Activated T-cell treated with anti-CD3 and anti-CD28 coated beads, Interleukin-2, amount 50 U/mL, for 24 hours (primary cell): ENCODE measurements at regions not wholly inside any gene's neighbourhood (a gene's known extent, or its start where the extent isn't known, plus 50 kb on each side); places are given as distances from the start of the nearest gene placed in this dataset.

Experiments used
- DNase-seq: peaks from one replicate; pipeline ENCODE4 v3.0.0-alpha.2; 2020
- H3K27ac Mint-ChIP-seq: 2 replicates; pipeline ENCODE4 v1.8.0; 2020; ENCODE audit warnings: mild to moderate bottlenecking, mixed read lengths
- H3K27me3 Mint-ChIP-seq: 2 replicates; pipeline ENCODE4 v1.8.0; 2020; ENCODE audit warnings: mixed read lengths
- H3K36me3 Mint-ChIP-seq: 2 replicates; pipeline ENCODE4 v1.8.0; 2020; ENCODE audit warnings: low read depth, mixed read lengths
- H3K4me1 Mint-ChIP-seq: 2 replicates; pipeline ENCODE4 v1.8.0; 2020; ENCODE audit warnings: low read depth, mixed read lengths
- H3K4me3 Mint-ChIP-seq: 2 replicates; pipeline ENCODE4 v1.8.0; 2020; ENCODE audit warnings: mild to moderate bottlenecking, moderate library complexity, mixed read lengths
- H3K9me3 Mint-ChIP-seq: 2 replicates; pipeline ENCODE4 v1.8.0; 2020; ENCODE audit warnings: mixed read lengths

GRCh38 chr14:62056789-62057188 is 294.6 kb downstream of the SNAPC1 start:
- Mint-ChIP-seq H3K9me3 (no peaks in the 10 kb centered on the region), H3K27me3 (peaks cover 4% of the 10 kb centered on the region), H3K4me3 (no peak overlapping the region), H3K4me1 (no peaks in the 10 kb centered on the region), H3K36me3 (no peaks in the 10 kb centered on the region), H3K27ac (no peak overlapping the region)
- DNase-seq, result no peak

- Mint-ChIP-seq H3K9me3 (no peaks in the 10 kb centered on the region), H3K27me3 (peaks cover 12% of the 10 kb centered on the region), H3K4me3 (no peak overlapping the region), H3K4me1 (no peaks in the 10 kb centered on the region), H3K27ac (no peak overlapping the region), H3K36me3 (no peaks in the 10 kb centered on the region)
- DNase-seq, result no peak
Measured at GRCh38 chr14:62062645-62063044, 300.4 kb downstream of the SNAPC1 start.

DNA sequence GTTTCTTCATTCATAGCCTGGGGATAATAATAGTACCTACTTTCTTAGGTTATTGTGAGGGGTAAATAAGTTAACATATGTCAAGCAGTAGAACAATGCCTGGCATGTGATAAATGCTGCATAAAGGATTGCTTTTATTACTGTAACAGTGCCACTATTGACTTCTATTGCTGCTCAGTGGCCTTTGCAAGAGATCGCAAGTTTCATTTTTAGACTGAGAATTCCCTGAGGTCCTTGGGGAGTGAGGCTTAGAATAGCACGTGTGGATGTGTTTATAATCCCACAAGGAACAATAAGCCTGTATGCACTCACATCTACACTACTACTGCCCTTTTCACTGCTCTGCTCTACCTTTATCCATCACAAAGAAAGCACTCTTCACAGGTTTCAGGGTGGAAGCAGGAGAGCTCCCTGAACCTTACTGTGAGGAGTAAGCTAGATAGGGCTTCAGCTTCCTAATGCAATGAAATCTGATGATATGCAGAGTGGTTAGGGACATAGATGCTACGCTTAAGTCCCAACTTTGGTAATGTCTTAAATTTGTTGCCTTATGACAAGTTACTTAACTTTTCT is 302.6 kb downstream of the SNAPC1 start:
- H3K9me3 Mint-ChIP-seq, result no peaks in the 10 kb centered on the region
- H3K27ac Mint-ChIP-seq, result no peak overlapping the region
- no peaks in the 10 kb centered on the region for H3K4me1 Mint-ChIP-seq
- no peak overlapping the region for H3K4me3 Mint-ChIP-seq
- DNase-seq, result no peak
- peaks cover 8% of the 10 kb centered on the region for H3K27me3 Mint-ChIP-seq
- no peaks in the 10 kb centered on the region for H3K36me3 Mint-ChIP-seq

- no peaks in the 10 kb centered on the region for H3K9me3 Mint-ChIP-seq
- H3K27me3 Mint-ChIP-seq, result peaks cover 8% of the 10 kb centered on the region
- no peak overlapping the region for H3K27ac Mint-ChIP-seq
- no peak overlapping the region for H3K4me3 Mint-ChIP-seq
- no peaks in the 10 kb centered on the region for H3K36me3 Mint-ChIP-seq
- no peak for DNase-seq
- H3K4me1 Mint-ChIP-seq, result no peaks in the 10 kb centered on the region
Measured at GRCh38 chr14:62066304-62066703, 304.1 kb downstream of the SNAPC1 start.

- Mint-ChIP-seq H3K27ac (no peak overlapping the region), H3K36me3 (no peaks in the 10 kb centered on the region), H3K27me3 (no peaks in the 10 kb centered on the region), H3K4me3 (no peak overlapping the region), H3K9me3 (no peaks in the 10 kb centered on the region), H3K4me1 (no peaks in the 10 kb centered on the region)
- DNase-seq, result no peak
Measured at GRCh38 chr14:62071039-62071438, 308.8 kb downstream of the SNAPC1 start.

GRCh38 chr14:62076368-62076767 is 314.1 kb downstream of the SNAPC1 start:
- Mint-ChIP-seq H3K27ac (no peak overlapping the region), H3K36me3 (no peaks in the 10 kb centered on the region), H3K27me3 (no peaks in the 10 kb centered on the region), H3K9me3 (no peaks in the 10 kb centered on the region), H3K4me3 (no peak overlapping the region), H3K4me1 (peaks cover 22% of the 10 kb centered on the region)
- no peak for DNase-seq

DNA sequence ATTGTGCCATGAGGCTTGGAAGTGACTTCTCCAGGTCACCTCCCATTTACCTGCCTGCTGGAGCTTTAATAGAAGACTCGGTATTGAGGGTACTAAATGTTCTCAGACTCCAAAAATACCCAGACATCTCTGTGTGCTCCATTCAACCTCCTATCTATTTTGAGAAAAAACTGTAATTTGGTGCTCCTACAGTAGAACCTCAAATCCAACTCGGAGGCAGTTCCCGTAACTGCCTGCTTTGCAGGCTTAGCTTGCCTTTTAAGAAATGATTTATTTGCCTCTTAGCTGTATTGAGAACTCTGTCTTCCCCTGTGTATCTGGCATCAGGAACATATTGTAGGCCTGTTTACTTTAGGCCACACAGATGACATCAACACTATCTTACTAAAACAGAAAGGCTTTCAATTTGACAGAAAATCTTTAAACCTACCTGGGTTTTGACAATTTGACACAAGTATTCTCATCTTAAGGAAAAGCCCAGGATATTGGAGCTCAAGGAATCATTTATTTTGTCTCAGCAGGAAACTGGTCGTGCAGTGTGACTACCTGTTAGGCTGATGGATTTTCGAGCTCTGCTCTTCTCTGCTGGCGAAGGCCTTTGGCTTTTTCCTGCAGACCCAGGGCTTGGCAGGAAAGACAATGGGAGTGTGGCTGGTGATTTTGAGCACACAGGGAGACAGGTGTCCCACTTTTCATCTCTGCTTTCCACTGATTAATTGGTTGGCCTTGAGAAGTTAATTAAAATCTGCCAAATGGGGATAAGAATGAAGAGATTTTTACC is 314.8 kb downstream of the SNAPC1 start:
- Mint-ChIP-seq H3K4me1 (peaks cover 27% of the 10 kb centered on the region), H3K4me3 (no peak overlapping the region), H3K9me3 (no peaks in the 10 kb centered on the region), H3K27ac (peak overlapping the region; percentile 12), H3K27me3 (no peaks in the 10 kb centered on the region), H3K36me3 (no peaks in the 10 kb centered on the region)
- DNase-seq, result no peak

GRCh38 chr14:62077676-62078261 is 315.5 kb downstream of the SNAPC1 start:
- Mint-ChIP-seq H3K36me3 (no peaks in the 10 kb centered on the region), H3K27ac (no peak overlapping the region), H3K4me3 (no peak overlapping the region), H3K4me1 (peaks cover 28% of the 10 kb centered on the region), H3K9me3 (no peaks in the 10 kb centered on the region), H3K27me3 (no peaks in the 10 kb centered on the region)
- no peak for DNase-seq

DNA sequence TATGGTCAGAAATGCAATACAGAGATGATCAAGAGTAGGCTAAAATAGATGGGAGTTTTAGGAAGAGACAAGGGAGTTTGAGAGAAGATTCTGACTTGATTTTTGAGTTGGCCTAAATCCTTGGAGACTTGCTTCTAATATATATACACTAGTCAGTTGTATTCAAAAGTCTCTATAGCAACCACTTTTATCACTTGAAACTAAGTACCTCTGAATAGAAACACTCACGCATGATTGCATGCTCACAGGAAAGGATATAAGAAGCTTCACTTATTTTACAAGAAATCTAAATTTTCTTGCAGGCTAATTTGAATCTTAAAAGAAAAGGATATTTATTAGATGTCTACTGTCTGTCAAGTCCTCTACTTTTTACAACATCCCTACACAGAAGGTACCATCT is 316.8 kb downstream of the SNAPC1 start:
- Mint-ChIP-seq H3K9me3 (no peaks in the 10 kb centered on the region), H3K27me3 (peaks cover 3% of the 10 kb centered on the region), H3K4me3 (no peak overlapping the region), H3K36me3 (no peaks in the 10 kb centered on the region), H3K4me1 (peaks cover 28% of the 10 kb centered on the region), H3K27ac (no peak overlapping the region)
- no peak for DNase-seq

DNA sequence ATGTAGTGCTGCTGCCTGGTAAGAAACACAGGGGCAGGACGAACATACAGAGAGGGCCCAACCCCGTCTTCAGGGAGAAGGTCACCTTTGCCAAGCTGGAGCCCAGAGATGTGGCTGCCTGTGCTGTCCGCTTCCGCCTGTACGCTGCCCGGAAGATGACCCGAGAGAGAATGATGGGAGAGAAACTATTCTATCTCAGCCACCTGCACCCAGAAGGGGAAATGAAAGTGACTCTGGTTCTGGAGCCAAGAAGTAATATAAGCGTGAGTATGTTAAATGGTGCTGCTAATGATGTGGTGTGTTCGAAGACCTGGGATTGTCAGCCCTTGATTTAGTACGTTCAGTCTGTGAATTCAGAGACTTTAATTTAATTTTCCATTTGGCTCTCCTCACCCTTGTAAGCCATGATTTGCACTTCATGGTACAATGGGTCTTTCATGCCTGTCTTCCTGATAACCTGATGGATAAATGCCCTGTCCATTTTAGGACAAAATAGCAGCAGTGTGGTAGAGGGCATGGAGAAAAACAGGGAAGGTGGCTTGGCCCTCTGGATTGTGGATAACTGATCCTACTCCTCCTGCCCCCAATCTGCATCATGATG is 318.9 kb downstream of the SNAPC1 start:
- DNase-seq, result no peak
- H3K9me3 Mint-ChIP-seq, result no peaks in the 10 kb centered on the region
- no peak overlapping the region for H3K27ac Mint-ChIP-seq
- H3K4me3 Mint-ChIP-seq, result no peak overlapping the region
- H3K36me3 Mint-ChIP-seq, result no peaks in the 10 kb centered on the region
- peaks cover 3% of the 10 kb centered on the region for H3K27me3 Mint-ChIP-seq
- H3K4me1 Mint-ChIP-seq, result peaks cover 28% of the 10 kb centered on the region

DNA sequence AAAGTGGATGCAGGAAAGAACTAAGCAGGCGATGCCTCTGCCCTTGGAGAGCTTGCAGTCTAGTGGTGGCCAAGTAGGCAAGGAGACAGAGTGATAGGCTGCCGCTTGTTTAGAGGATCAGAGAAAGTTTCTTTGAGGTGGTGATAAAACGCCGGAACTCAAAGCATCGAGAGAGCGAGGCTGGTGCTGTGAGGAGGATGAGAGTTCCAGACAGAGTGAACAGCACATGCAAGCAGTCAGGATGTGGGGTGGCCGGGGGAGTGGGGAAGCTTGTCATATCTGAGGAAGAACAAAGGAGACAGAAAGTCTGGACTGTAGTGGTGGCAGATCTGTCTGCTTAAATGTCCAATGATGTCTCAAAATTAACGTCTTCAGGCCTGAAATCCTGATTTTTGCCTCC is 319.7 kb downstream of the SNAPC1 start:
- Mint-ChIP-seq H3K9me3 (no peaks in the 10 kb centered on the region), H3K4me3 (no peak overlapping the region), H3K36me3 (no peaks in the 10 kb centered on the region), H3K27me3 (peaks cover 3% of the 10 kb centered on the region), H3K27ac (no peak overlapping the region), H3K4me1 (peaks cover 23% of the 10 kb centered on the region)
- DNase-seq, result no peak

DNA sequence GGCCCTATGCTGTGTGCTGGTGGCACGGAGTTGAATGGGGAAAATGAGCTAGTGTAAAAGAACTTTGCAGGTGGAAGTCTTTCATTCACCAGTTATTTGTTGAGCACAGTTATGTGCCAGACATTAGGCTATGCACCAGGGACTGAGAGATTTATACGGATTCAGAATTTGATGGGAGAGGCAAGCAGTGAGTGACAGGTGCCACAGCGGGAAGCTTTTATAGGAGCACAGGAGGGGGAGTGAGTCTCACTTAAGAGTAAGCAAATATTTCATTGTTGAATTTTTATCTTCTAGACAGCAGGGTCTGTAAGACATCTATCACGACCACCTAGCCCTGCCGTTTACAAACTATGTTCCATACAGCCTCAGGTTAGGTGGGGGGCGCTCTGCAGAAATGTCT is 320.6 kb downstream of the SNAPC1 start:
- no peaks in the 10 kb centered on the region for H3K9me3 Mint-ChIP-seq
- H3K27ac Mint-ChIP-seq, result no peak overlapping the region
- H3K4me3 Mint-ChIP-seq, result no peak overlapping the region
- peaks cover 3% of the 10 kb centered on the region for H3K27me3 Mint-ChIP-seq
- peaks cover 15% of the 10 kb centered on the region for H3K4me1 Mint-ChIP-seq
- H3K36me3 Mint-ChIP-seq, result no peaks in the 10 kb centered on the region
- no peak for DNase-seq

DNA sequence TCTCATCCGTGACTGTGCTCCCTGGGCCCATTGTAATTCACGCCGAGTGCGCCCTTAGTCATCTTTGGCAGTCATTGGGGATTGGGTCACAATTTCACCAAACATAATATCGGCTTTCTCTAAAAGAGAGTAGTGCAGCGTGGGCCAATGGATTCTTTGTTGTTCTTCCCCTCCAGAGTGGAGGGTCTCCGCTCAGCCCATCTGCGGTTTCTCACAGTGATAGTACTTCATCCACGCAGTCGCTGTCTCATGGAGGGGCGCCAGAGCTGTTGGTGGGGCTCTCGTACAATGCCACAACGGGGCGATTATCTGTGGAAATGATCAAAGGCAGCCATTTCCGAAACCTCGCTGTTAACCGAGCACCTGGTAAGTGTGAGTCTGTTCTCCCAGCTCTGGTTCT is 321.8 kb downstream of the SNAPC1 start:
- Mint-ChIP-seq H3K27ac (no peak overlapping the region), H3K36me3 (no peaks in the 10 kb centered on the region), H3K27me3 (peaks cover 3% of the 10 kb centered on the region), H3K9me3 (no peaks in the 10 kb centered on the region), H3K4me1 (peaks cover 6% of the 10 kb centered on the region), H3K4me3 (no peak overlapping the region)
- DNase-seq, result no peak

DNA sequence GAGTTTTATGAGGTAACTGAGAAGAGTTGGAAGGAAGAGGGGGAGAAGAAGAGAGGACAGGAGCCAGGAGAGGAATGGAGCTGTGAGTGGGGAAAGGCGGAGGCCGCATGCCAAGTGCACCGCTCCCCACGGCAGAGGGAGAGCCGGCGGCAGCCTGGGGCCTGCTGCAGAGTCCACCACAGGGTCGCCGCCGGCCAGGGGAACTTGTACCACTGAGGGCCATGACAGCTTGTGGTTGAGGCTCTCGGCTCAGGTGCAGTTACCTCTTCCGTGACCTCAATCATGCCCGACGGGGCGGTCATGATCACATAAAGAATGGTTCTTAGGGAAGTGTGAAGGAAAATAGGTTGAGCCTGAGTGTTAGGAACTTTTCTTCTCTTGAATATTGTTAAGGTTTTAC is 325.0 kb downstream of the SNAPC1 start:
- no peak for DNase-seq
- H3K27ac Mint-ChIP-seq, result no peak overlapping the region
- no peaks in the 10 kb centered on the region for H3K36me3 Mint-ChIP-seq
- no peak overlapping the region for H3K4me3 Mint-ChIP-seq
- H3K27me3 Mint-ChIP-seq, result peaks cover 17% of the 10 kb centered on the region
- H3K9me3 Mint-ChIP-seq, result peaks cover 4% of the 10 kb centered on the region
- no peaks in the 10 kb centered on the region for H3K4me1 Mint-ChIP-seq

DNA sequence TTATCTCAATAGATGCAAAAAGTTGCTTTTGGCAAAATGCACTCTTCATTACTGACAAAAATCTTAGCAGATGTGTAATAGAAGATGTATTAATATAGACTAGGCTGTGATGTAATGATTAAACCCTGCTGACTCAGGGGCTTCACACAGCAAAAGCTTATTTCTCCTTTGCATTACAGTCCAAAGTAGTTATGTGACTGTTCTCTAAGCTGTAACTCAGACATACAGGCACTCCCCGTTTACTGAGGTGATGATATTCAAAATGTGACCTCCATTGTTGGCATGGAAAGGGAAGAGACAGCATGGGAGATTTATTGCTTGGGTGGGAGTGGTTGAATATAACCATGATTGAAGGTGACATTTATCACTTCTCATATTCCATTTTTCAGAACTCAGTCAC is 331.5 kb downstream of the SNAPC1 start:
- Mint-ChIP-seq H3K36me3 (no peaks in the 10 kb centered on the region), H3K27me3 (peaks cover 25% of the 10 kb centered on the region), H3K27ac (no peak overlapping the region), H3K4me1 (no peaks in the 10 kb centered on the region), H3K4me3 (no peak overlapping the region), H3K9me3 (peaks cover 4% of the 10 kb centered on the region)
- DNase-seq, result no peak
